ENCODE measurements at regions not wholly inside any gene's neighbourhood (a gene's known extent, or its start where the extent isn't known, plus 50 kb on each side); places are given as distances from the start of the nearest gene placed in this dataset.

- no peak for DNase-seq (ENCODE audit: insufficient read length, low spot score, missing footprints)
- Histone ChIP-seq H3K4me3 (ENCODE audit: insufficient read depth, low read length) (no peak overlapping the region), H3K79me2 (ENCODE audit: insufficient read depth, low read length) (no peaks in the 10 kb centered on the region), H3K4me2 (ENCODE audit: insufficient read depth, low read length) (no peak overlapping the region), H3K9me3 (ENCODE audit: low read depth, low read length) (no peaks in the 10 kb centered on the region), H3K27ac (ENCODE audit: low read depth, low read length) (no peak overlapping the region), H2AFZ (ENCODE audit: low read length) (no peak overlapping the region), H3K36me3 (ENCODE audit: insufficient read depth, low read length) (no peaks in the 10 kb centered on the region), H3K27me3 (ENCODE audit: insufficient read depth, low read length) (no peaks in the 10 kb centered on the region), H4K20me1 (ENCODE audit: insufficient read depth, low read length) (no peaks in the 10 kb centered on the region), H3K4me1 (ENCODE audit: insufficient read depth, low read length) (no peaks in the 10 kb centered on the region)
- TF ChIP-seq CTCF (IDR thresholded peaks at IDR 0.05; ENCODE audit: extremely low read depth, low read depth, low read length): no peak
Observed at GRCh38 chr6:145349950-145350510, 385.3 kb downstream of the EPM2A start.

- no peaks in the 10 kb centered on the region for H4K20me1 ChIP-seq (ENCODE audit: insufficient read depth, low read length)
- TF ChIP-seq CTCF (IDR thresholded peaks at IDR 0.05; ENCODE audit: extremely low read depth, low read depth, low read length): no peak
- H3K27me3 ChIP-seq (ENCODE audit: insufficient read depth, low read length): no peaks in the 10 kb centered on the region
- DNase-seq (ENCODE audit: insufficient read length, low spot score, missing footprints): no peak
- H3K4me2 ChIP-seq (ENCODE audit: insufficient read depth, low read length): no peak overlapping the region
- no peaks in the 10 kb centered on the region for H3K36me3 ChIP-seq (ENCODE audit: insufficient read depth, low read length)
- H3K4me3 ChIP-seq (ENCODE audit: insufficient read depth, low read length): no peak overlapping the region
- H3K9me3 ChIP-seq (ENCODE audit: low read depth, low read length): no peaks in the 10 kb centered on the region
- H3K4me1 ChIP-seq (ENCODE audit: insufficient read depth, low read length): no peaks in the 10 kb centered on the region
- H3K79me2 ChIP-seq (ENCODE audit: insufficient read depth, low read length): no peaks in the 10 kb centered on the region
- H2AFZ ChIP-seq (ENCODE audit: low read length): no peak overlapping the region
- no peak overlapping the region for H3K27ac ChIP-seq (ENCODE audit: low read depth, low read length)
Observed at GRCh38 chr6:145350928-145351327, 384.4 kb downstream of the EPM2A start.

- Histone ChIP-seq H3K79me2 (ENCODE audit: insufficient read depth, low read length) (no peaks in the 10 kb centered on the region), H3K27ac (ENCODE audit: low read depth, low read length) (no peak overlapping the region), H3K4me2 (ENCODE audit: insufficient read depth, low read length) (no peak overlapping the region), H4K20me1 (ENCODE audit: insufficient read depth, low read length) (no peaks in the 10 kb centered on the region), H3K36me3 (ENCODE audit: insufficient read depth, low read length) (no peaks in the 10 kb centered on the region), H3K4me1 (ENCODE audit: insufficient read depth, low read length) (no peaks in the 10 kb centered on the region), H3K9me3 (ENCODE audit: low read depth, low read length) (no peaks in the 10 kb centered on the region), H2AFZ (ENCODE audit: low read length) (no peak overlapping the region), H3K4me3 (ENCODE audit: insufficient read depth, low read length) (no peak overlapping the region), H3K27me3 (ENCODE audit: insufficient read depth, low read length) (no peaks in the 10 kb centered on the region)
- DNase-seq (ENCODE audit: insufficient read length, low spot score, missing footprints): no peak
- TF ChIP-seq CTCF (IDR thresholded peaks at IDR 0.05; ENCODE audit: extremely low read depth, low read depth, low read length): no peak
Observed at GRCh38 chr6:145352382-145353080, 382.8 kb downstream of the EPM2A start.

- H2AFZ ChIP-seq (ENCODE audit: low read length): no peak overlapping the region
- H3K4me2 ChIP-seq (ENCODE audit: insufficient read depth, low read length): no peak overlapping the region
- H3K27me3 ChIP-seq (ENCODE audit: insufficient read depth, low read length): no peaks in the 10 kb centered on the region
- no peaks in the 10 kb centered on the region for H4K20me1 ChIP-seq (ENCODE audit: insufficient read depth, low read length)
- H3K4me1 ChIP-seq (ENCODE audit: insufficient read depth, low read length): no peaks in the 10 kb centered on the region
- no peaks in the 10 kb centered on the region for H3K36me3 ChIP-seq (ENCODE audit: insufficient read depth, low read length)
- H3K4me3 ChIP-seq (ENCODE audit: insufficient read depth, low read length): no peak overlapping the region
- H3K9me3 ChIP-seq (ENCODE audit: low read depth, low read length): no peaks in the 10 kb centered on the region
- DNase-seq (ENCODE audit: insufficient read length, low spot score, missing footprints): no peak
- TF ChIP-seq CTCF (IDR thresholded peaks at IDR 0.05; ENCODE audit: extremely low read depth, low read depth, low read length): no peak
- no peaks in the 10 kb centered on the region for H3K79me2 ChIP-seq (ENCODE audit: insufficient read depth, low read length)
- H3K27ac ChIP-seq (ENCODE audit: low read depth, low read length): no peak overlapping the region
Observed at GRCh38 chr6:145360865-145361264, 374.5 kb downstream of the EPM2A start.

Measured in osteoblast (primary cell).